GM20000 (cell line): ENCODE measurements at regions not wholly inside any gene's neighbourhood (a gene's known extent, or its start where the extent isn't known, plus 50 kb on each side); places are given as distances from the start of the nearest gene placed in this dataset.

ENCODE experiments used
- DNase-seq: peaks from one replicate; pipeline ENCODE4 v3.0.0; 2012; ENCODE audit warnings: low spot score
- CTCF ChIP-seq: IDR thresholded peaks from 2 replicates; pipeline ENCODE4 v1.5.1; 2012; ENCODE audit warnings: mild to moderate bottlenecking, control low read depth; ENCODE audit errors: extremely low read depth, missing control alignments

- no peak for DNase-seq
These were observed 113.1 kb upstream of the MYL2 start for GRCh38 chr12:111033281-111034082.

GRCh38 chr12:111032591-111032919 lies 112.2 kb upstream of the MYL2 start:
- no peak for TF ChIP-seq CTCF
- no peak for DNase-seq

More at GRCh38 chr12:111033281-111034082, 113.1 kb upstream of the MYL2 start:
- peak; percentile 9 for TF ChIP-seq CTCF

GRCh38 chr12:111031916-111032590 lies 111.7 kb upstream of the MYL2 start:
- no peak for TF ChIP-seq CTCF
- DNase-seq: no peak

- no peak for TF ChIP-seq CTCF
- no peak for DNase-seq
These were observed 110.4 kb upstream of the MYL2 start for GRCh38 chr12:111030800-111031199.

GRCh38 chr12:111029732-111030131 lies 109.4 kb upstream of the MYL2 start:
- DNase-seq: no peak
- TF ChIP-seq CTCF: no peak

GRCh38 chr12:111029305-111029704 lies 108.9 kb upstream of the MYL2 start:
- DNase-seq: no peak
- TF ChIP-seq CTCF: no peak

- TF ChIP-seq CTCF: no peak
- no peak for DNase-seq
These were observed 108.5 kb upstream of the MYL2 start for GRCh38 chr12:111028830-111029229.
